ENCODE measurements at regions not wholly inside any gene's neighbourhood (a gene's known extent, or its start where the extent isn't known, plus 50 kb on each side); places are given as distances from the start of the nearest gene placed in this dataset.

DNA sequence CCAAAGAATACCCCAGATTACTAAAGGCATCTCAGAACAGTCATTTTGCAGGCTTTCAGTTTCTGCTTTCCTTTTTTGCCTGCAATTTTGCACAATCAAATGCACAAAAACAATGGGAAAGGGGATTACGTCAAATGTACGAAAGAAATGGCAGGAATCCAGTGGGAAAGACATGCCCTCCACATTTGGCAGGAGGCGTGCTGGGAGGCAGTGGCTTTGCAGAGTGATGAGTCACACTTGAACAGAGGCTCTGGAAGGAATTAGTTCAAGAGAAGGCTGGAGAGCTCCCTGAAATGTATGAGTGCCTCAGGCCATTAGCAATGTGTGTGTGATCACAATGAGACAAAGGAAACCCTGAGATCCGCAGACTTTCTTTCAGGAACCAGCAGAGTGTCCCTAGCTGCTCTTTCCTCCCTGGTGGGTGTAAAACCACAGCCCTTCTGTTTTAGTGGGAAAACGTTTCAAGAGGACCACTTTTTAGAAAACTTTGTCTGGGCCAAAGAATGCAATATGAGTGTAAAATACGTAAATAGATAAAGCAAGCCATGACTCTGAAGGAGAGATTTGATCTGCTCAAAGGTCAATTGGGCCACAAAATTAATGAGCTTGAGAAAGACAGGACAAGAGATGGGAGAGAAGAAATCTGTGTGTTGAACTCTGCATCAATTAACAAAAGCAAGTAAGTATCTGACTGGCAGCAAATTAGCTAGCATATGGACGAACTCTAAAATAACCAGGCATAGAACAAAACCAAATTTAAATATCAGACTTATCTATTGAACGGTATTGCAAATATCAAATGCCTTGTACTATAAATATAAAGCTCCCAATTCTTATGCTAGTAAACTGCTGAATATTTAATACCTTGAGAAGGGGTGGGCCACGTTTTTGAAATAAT, 155.4 kb upstream of the PDE3A start:
- TF ChIP-seq, protein P1, sequence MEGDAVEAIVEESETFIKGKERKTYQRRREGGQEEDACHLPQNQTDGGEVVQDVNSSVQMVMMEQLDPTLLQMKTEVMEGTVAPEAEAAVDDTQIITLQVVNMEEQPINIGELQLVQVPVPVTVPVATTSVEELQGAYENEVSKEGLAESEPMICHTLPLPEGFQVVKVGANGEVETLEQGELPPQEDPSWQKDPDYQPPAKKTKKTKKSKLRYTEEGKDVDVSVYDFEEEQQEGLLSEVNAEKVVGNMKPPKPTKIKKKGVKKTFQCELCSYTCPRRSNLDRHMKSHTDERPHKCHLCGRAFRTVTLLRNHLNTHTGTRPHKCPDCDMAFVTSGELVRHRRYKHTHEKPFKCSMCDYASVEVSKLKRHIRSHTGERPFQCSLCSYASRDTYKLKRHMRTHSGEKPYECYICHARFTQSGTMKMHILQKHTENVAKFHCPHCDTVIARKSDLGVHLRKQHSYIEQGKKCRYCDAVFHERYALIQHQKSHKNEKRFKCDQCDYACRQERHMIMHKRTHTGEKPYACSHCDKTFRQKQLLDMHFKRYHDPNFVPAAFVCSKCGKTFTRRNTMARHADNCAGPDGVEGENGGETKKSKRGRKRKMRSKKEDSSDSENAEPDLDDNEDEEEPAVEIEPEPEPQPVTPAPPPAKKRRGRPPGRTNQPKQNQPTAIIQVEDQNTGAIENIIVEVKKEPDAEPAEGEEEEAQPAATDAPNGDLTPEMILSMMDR (IDR thresholded peaks at IDR 0.05; ENCODE audit: low read depth, low read length), result no peak
- TF ChIP-seq EZH2phosphoT487 (IDR thresholded peaks at IDR 0.05; ENCODE audit: low read depth), result no peak

Data from OCI-LY3 (cell line).